GM12878 (cell line): ENCODE measurements at regions not wholly inside any gene's neighbourhood (a gene's known extent, or its start where the extent isn't known, plus 50 kb on each side); places are given as distances from the start of the nearest gene placed in this dataset.

Source experiments
- ATAC-seq: fragments of 200-7000 bp; cut with Tn5 transposase; 3 replicates; pipeline ENCODE4 v1.9.1; 2020; ENCODE audit warnings: mild to moderate bottlenecking, moderate library complexity
- BruUV-seq: library from RNA; stranded (reverse); fragments of 400-500 nt; replicated peaks from 2 replicates; lab custom pipeline; 2021; lab: Mats Ljungman, UMichigan
- CTCF ChIA-PET: fragments of 300-600 bp; sonication (Branson Sonifier 250); formaldehyde crosslinking; extraction: SDS; loops from one replicate; lab custom pipeline; 2021; ENCODE audit warnings: inconsistent platforms; lab: Yijun Ruan, JAX
- POLR2A ChIA-PET: fragments of 350-600 bp; formaldehyde crosslinking; extraction: SDS; loops from one replicate; lab custom pipeline; 2021; ENCODE audit warnings: inconsistent platforms; lab: Charles Lee
- RAD21 ChIA-PET: fragments of 300-600 bp; sonication (Branson Sonifier 250); formaldehyde crosslinking; loops from one replicate; lab custom pipeline; 2023; ENCODE audit warnings: antibody characterized with exemption; ENCODE audit not compliant: unreplicated experiment; lab: Charles Lee
- SMC1A ChIA-PET: fragments of 300-600 bp; sonication (Branson Sonifier 250); formaldehyde crosslinking; loops from one replicate; lab custom pipeline; 2023; ENCODE audit not compliant: unreplicated experiment, uncharacterized antibody; lab: Charles Lee
- DNase-seq: peaks from one replicate; pipeline ENCODE4 v3.0.0-alpha.2; 2011; ENCODE audit warnings: low read depth, low spot score
- FAIRE-seq: peaks from 3 replicates; lab custom pipeline; 2011; peaks lifted over from hg19 to GRCh38; lab: Jason Lieb, UNC
- H2AFZ ChIP-seq: 2 replicates; pipeline ENCODE4 v1.6.0; 2011; ENCODE audit warnings: low read depth, low read length, control low read depth; ENCODE audit not compliant: control insufficient read depth
- H3K27ac ChIP-seq: 2 replicates; pipeline ENCODE4 v1.5.1; 2011; ENCODE audit warnings: control low read depth; ENCODE audit not compliant: control insufficient read depth, insufficient read depth
- H3K27me3 ChIP-seq, 2 experiments: replicated peaks in 1 of 2; 2 replicates each; pipeline versions ENCODE4 v1.6.0 to v1.6.1; 2011; ENCODE audit warnings: low read length in 1 of 2; ENCODE audit not compliant: control insufficient read depth in 2 of 2, insufficient read depth in 2 of 2
- H3K36me3 ChIP-seq, 2 experiments: 2 replicates each; pipeline ENCODE4 v1.5.1; 2011; ENCODE audit warnings: low read length in 1 of 2; ENCODE audit not compliant: control insufficient read depth in 2 of 2, insufficient read depth in 2 of 2
- H3K4me1 ChIP-seq: 2 replicates; pipeline ENCODE4 v1.6.1; 2011; ENCODE audit warnings: mild to moderate bottlenecking, low read length, moderate library complexity, mixed read lengths; ENCODE audit not compliant: control insufficient read depth, insufficient read depth
- H3K4me2 ChIP-seq: 2 replicates; pipeline ENCODE4 v1.6.0; 2011; ENCODE audit warnings: control low read depth; ENCODE audit not compliant: control insufficient read depth, insufficient read depth
- H3K4me3 ChIP-seq: fragments of 200-600 bp; sonication (generic); 2 replicates; pipeline ENCODE4 v1.5.1; 2016
- H3K79me2 ChIP-seq: 2 replicates; pipeline ENCODE4 v1.6.0; 2011; ENCODE audit warnings: low read length; ENCODE audit not compliant: control insufficient read depth, insufficient read depth
- H3K9ac ChIP-seq: 2 replicates; pipeline ENCODE4 v1.8.0; 2011; ENCODE audit warnings: low read length, control low read depth, mixed read lengths; ENCODE audit not compliant: control insufficient read depth, insufficient read depth
- H3K9me3 ChIP-seq: replicated peaks from 3 replicates; pipeline ENCODE4 v1.5.1; 2011; ENCODE audit warnings: mild to moderate bottlenecking, low read length; ENCODE audit not compliant: control insufficient read depth, insufficient read depth
- H4K20me1 ChIP-seq: 2 replicates; pipeline ENCODE4 v1.6.0; 2011; ENCODE audit not compliant: control insufficient read depth, insufficient read depth
- CTCF ChIP-seq, 3 experiments: IDR thresholded peaks in 2 of 3; conservative IDR thresholded peaks in 1 of 3; 2 replicates each; pipeline ENCODE4 v1.5.1; 2011; ENCODE audit warnings: low read depth in 3 of 3, low read length in 3 of 3, mild to moderate bottlenecking in 3 of 3, control low read depth in 2 of 3, moderate library complexity in 2 of 3, inconsistent platforms in 1 of 3, mixed read lengths in 1 of 3; ENCODE audit not compliant: control insufficient read depth in 2 of 3, insufficient read depth in 1 of 3; ENCODE audit errors: extremely low read depth in 1 of 3
- IRF5 ChIP-seq: fragments of 450-650 bp; IDR thresholded peaks from 2 replicates; pipeline ENCODE4 v1.6.1; 2017; ENCODE audit warnings: borderline replicate concordance
- MEF2A ChIP-seq: IDR thresholded peaks from 2 replicates; pipeline ENCODE4 v1.6.1; 2011; ENCODE audit warnings: low read depth, mild to moderate bottlenecking, low read length, moderate library complexity; ENCODE audit not compliant: insufficient read depth
- SMAD1 ChIP-seq: fragments of 450-650 bp; IDR thresholded peaks from 2 replicates; pipeline ENCODE4 v1.6.1; 2018; ENCODE audit warnings: mild to moderate bottlenecking, low read depth; ENCODE audit not compliant: partially characterized antibody
- SMARCA5 ChIP-seq: fragments of 450-650 bp; IDR thresholded peaks from 2 replicates; pipeline ENCODE4 v1.6.1; 2017; ENCODE audit warnings: mild to moderate bottlenecking
- TAF1 ChIP-seq: IDR thresholded peaks from 2 replicates; pipeline ENCODE4 v1.6.1; 2011; ENCODE audit warnings: mild to moderate bottlenecking, low read depth, low read length, borderline replicate concordance
- ZNF24 ChIP-seq: fragments of 450-650 bp; IDR thresholded peaks from 2 replicates; pipeline ENCODE4 v1.6.1; 2017; ENCODE audit warnings: antibody characterized with exemption, mild to moderate bottlenecking
- ZNF592 ChIP-seq: fragments of 450-650 bp; IDR thresholded peaks from 2 replicates; pipeline ENCODE4 v1.6.1; 2017; ENCODE audit warnings: mild to moderate bottlenecking, moderate library complexity
- WGBS: methylation state at CpG from one replicate; pipeline ENCODE4 v1.1.6; 2016; ENCODE audit warnings: low lambda C conversion rate; ENCODE audit not compliant: insufficient replicate concordance, insufficient coverage; ENCODE audit errors: missing lambda C conversion rate; 5-methylcytosine and 5-hydroxymethylcytosine counted together
- in situ Hi-C: fragments of 300-500 bp; cut with MboI; formaldehyde crosslinking; loops from 9 replicates; pipeline ENCODE4 v1.14.3; 2018; ENCODE audit warnings: mixed read lengths
- intact Hi-C: fragments of 100-400 bp; cut with micrococcal nuclease; formaldehyde crosslinking; loops from one replicate; pipeline ENCODE4 v1.14.2; 2022; ENCODE audit not compliant: unreplicated experiment

GRCh38 chr5:173554038-173554955 is 62.2 kb downstream of the BOD1 start:
- DNase-seq (no peak), FAIRE-seq (no peak), ATAC-seq (no peak)
- ChIA-PET RAD21 (no interaction called here), CTCF (interaction anchor here (1.0 kb wide), 1 partner anchor 18 kb away, joined by 3 read pairs; no protein-coding TSS in a partner anchor), POLR2A (interaction anchor here (0.5 kb wide), 1 partner anchor 528 kb away, joined by 3 read pairs; no protein-coding TSS in a partner anchor), SMC1A (no interaction called here)
- Histone ChIP-seq H3K4me1 (no peaks in the 10 kb centered on the region), H3K9me3 (no peaks in the 10 kb centered on the region), H4K20me1 (no peaks in the 10 kb centered on the region), H3K27ac (no peak overlapping the region), H3K27me3 (no peaks in the 10 kb centered on the region; a peak in 1 of 4 replicates), H3K36me3 (no peaks in the 10 kb centered on the region), H3K9ac (no peak overlapping the region), H2AFZ (no peak overlapping the region), H3K4me2 (no peak overlapping the region), H3K79me2 (no peaks in the 10 kb centered on the region), H3K4me3 (no peak overlapping the region)
- intact Hi-C loops (no loop called here), in situ Hi-C loops (no loop called here)
- BruUV-seq: no TSS peak
- 41% methylated on average over 12 of the region's 12 CpGs for WGBS
- TF ChIP-seq CTCF (IDR thresholded peaks at IDR 0.05 in 2 of 3, conservative IDR thresholded peaks at IDR 0.05 in 1 of 3; ENCODE audit: control insufficient read depth in 2 of 3, extremely low read depth in 1 of 3, insufficient read depth in 1 of 3, low read depth in 3 of 3, low read length in 3 of 3) (0 out of 6 replicates have a peak, but pooled peaks of 1 of the 3 experiments have one; percentile 5), SMARCA5 (no peak)

- POLR2A ChIA-PET: no interaction called here
- no peak for TF ChIP-seq MEF2A
- TF ChIP-seq SMAD1: no peak
- TF ChIP-seq IRF5: no peak
- no peak for TF ChIP-seq ZNF24
- TF ChIP-seq ZNF592: no peak
- no peak for TF ChIP-seq TAF1
Measured at GRCh38 chr5:173550641-173551040, 65.8 kb downstream of the BOD1 start.

More at GRCh38 chr5:173550641-173551040, 65.8 kb downstream of the BOD1 start:
- FAIRE-seq (no peak), DNase-seq (no peak), ATAC-seq (no peak)
- peaks cover 10% of the 10 kb centered on the region for H3K4me1 ChIP-seq
- no peaks in the 10 kb centered on the region; a peak in 1 of 4 replicates for H3K27me3 ChIP-seq
- ChIA-PET CTCF (no interaction called here), SMC1A (no interaction called here), RAD21 (no interaction called here)
- no TSS peak for BruUV-seq
- no peak overlapping the region for H2AFZ ChIP-seq
- no peak overlapping the region for H3K4me2 ChIP-seq
- no peaks in the 10 kb centered on the region for H3K36me3 ChIP-seq
- intact Hi-C loops: no loop called here
- WGBS: 53% methylated on average over 6 of the region's 6 CpGs
- H3K9ac ChIP-seq: no peak overlapping the region
- no peaks in the 10 kb centered on the region for H3K9me3 ChIP-seq
- no peak overlapping the region for H3K4me3 ChIP-seq
- no peaks in the 10 kb centered on the region for H3K79me2 ChIP-seq
- H4K20me1 ChIP-seq: no peaks in the 10 kb centered on the region
- in situ Hi-C loops: no loop called here
- no peak overlapping the region for H3K27ac ChIP-seq
